ENCODE measurements at regions not wholly inside any gene's neighbourhood (a gene's known extent, or its start where the extent isn't known, plus 50 kb on each side); places are given as distances from the start of the nearest gene placed in this dataset.

DNA sequence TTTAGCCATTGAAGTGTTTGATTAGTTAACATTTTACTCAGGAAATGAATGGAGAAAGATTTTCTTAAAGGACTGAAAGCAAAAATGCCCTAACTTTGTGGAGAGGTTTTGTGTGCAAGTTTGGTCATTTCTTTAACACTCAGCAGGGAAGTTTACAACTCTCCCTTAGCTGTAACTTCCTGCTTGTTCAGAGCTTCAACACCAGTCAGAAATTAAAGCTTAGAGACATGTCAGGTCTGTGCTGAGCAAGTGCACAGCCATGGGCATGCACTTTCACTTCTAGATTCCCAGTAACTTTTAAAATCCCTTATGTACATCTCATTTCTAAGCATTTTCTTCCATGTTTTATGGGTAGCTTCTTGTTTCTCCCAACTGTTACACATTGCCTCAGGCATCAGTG, 326.0 kb downstream of the ACTRT1 start:
- TF ChIP-seq, protein P1, sequence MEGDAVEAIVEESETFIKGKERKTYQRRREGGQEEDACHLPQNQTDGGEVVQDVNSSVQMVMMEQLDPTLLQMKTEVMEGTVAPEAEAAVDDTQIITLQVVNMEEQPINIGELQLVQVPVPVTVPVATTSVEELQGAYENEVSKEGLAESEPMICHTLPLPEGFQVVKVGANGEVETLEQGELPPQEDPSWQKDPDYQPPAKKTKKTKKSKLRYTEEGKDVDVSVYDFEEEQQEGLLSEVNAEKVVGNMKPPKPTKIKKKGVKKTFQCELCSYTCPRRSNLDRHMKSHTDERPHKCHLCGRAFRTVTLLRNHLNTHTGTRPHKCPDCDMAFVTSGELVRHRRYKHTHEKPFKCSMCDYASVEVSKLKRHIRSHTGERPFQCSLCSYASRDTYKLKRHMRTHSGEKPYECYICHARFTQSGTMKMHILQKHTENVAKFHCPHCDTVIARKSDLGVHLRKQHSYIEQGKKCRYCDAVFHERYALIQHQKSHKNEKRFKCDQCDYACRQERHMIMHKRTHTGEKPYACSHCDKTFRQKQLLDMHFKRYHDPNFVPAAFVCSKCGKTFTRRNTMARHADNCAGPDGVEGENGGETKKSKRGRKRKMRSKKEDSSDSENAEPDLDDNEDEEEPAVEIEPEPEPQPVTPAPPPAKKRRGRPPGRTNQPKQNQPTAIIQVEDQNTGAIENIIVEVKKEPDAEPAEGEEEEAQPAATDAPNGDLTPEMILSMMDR (IDR thresholded peaks at IDR 0.05): no peak
- no peak for TF ChIP-seq POLR2A (IDR thresholded peaks at IDR 0.05)
